GM12878 (cell line): ENCODE measurements at regions not wholly inside any gene's neighbourhood (a gene's known extent, or its start where the extent isn't known, plus 50 kb on each side); places are given as distances from the start of the nearest gene placed in this dataset.

Source experiments
- ATAC-seq: fragments of 200-7000 bp; cut with Tn5 transposase; 3 replicates; pipeline ENCODE4 v1.9.1; 2020; ENCODE audit warnings: mild to moderate bottlenecking, moderate library complexity
- BruUV-seq: library from RNA; stranded (reverse); fragments of 400-500 nt; replicated peaks from 2 replicates; lab custom pipeline; 2021; lab: Mats Ljungman, UMichigan
- CTCF ChIA-PET: fragments of 300-600 bp; sonication (Branson Sonifier 250); formaldehyde crosslinking; extraction: SDS; loops from one replicate; lab custom pipeline; 2021; ENCODE audit warnings: inconsistent platforms; lab: Yijun Ruan, JAX
- POLR2A ChIA-PET: fragments of 350-600 bp; formaldehyde crosslinking; extraction: SDS; loops from one replicate; lab custom pipeline; 2021; ENCODE audit warnings: inconsistent platforms; lab: Charles Lee
- RAD21 ChIA-PET: fragments of 300-600 bp; sonication (Branson Sonifier 250); formaldehyde crosslinking; loops from one replicate; lab custom pipeline; 2023; ENCODE audit warnings: antibody characterized with exemption; ENCODE audit not compliant: unreplicated experiment; lab: Charles Lee
- SMC1A ChIA-PET: fragments of 300-600 bp; sonication (Branson Sonifier 250); formaldehyde crosslinking; loops from one replicate; lab custom pipeline; 2023; ENCODE audit not compliant: unreplicated experiment, uncharacterized antibody; lab: Charles Lee
- DNase-seq: peaks from one replicate; pipeline ENCODE4 v3.0.0-alpha.2; 2011; ENCODE audit warnings: low read depth, low spot score
- FAIRE-seq: peaks from 3 replicates; lab custom pipeline; 2011; peaks lifted over from hg19 to GRCh38; lab: Jason Lieb, UNC
- H2AFZ ChIP-seq: 2 replicates; pipeline ENCODE4 v1.6.0; 2011; ENCODE audit warnings: low read depth, low read length, control low read depth; ENCODE audit not compliant: control insufficient read depth
- H3K27ac ChIP-seq: 2 replicates; pipeline ENCODE4 v1.5.1; 2011; ENCODE audit warnings: control low read depth; ENCODE audit not compliant: control insufficient read depth, insufficient read depth
- H3K27me3 ChIP-seq, 2 experiments: replicated peaks in 1 of 2; 2 replicates each; pipeline versions ENCODE4 v1.6.0 to v1.6.1; 2011; ENCODE audit warnings: low read length in 1 of 2; ENCODE audit not compliant: control insufficient read depth in 2 of 2, insufficient read depth in 2 of 2
- H3K36me3 ChIP-seq, 2 experiments: 2 replicates each; pipeline ENCODE4 v1.5.1; 2011; ENCODE audit warnings: low read length in 1 of 2; ENCODE audit not compliant: control insufficient read depth in 2 of 2, insufficient read depth in 2 of 2
- H3K4me1 ChIP-seq: 2 replicates; pipeline ENCODE4 v1.6.1; 2011; ENCODE audit warnings: mild to moderate bottlenecking, low read length, moderate library complexity, mixed read lengths; ENCODE audit not compliant: control insufficient read depth, insufficient read depth
- H3K4me2 ChIP-seq: 2 replicates; pipeline ENCODE4 v1.6.0; 2011; ENCODE audit warnings: control low read depth; ENCODE audit not compliant: control insufficient read depth, insufficient read depth
- H3K4me3 ChIP-seq: fragments of 200-600 bp; sonication (generic); 2 replicates; pipeline ENCODE4 v1.5.1; 2016
- H3K79me2 ChIP-seq: 2 replicates; pipeline ENCODE4 v1.6.0; 2011; ENCODE audit warnings: low read length; ENCODE audit not compliant: control insufficient read depth, insufficient read depth
- H3K9ac ChIP-seq: 2 replicates; pipeline ENCODE4 v1.8.0; 2011; ENCODE audit warnings: low read length, control low read depth, mixed read lengths; ENCODE audit not compliant: control insufficient read depth, insufficient read depth
- H3K9me3 ChIP-seq: replicated peaks from 3 replicates; pipeline ENCODE4 v1.5.1; 2011; ENCODE audit warnings: mild to moderate bottlenecking, low read length; ENCODE audit not compliant: control insufficient read depth, insufficient read depth
- H4K20me1 ChIP-seq: 2 replicates; pipeline ENCODE4 v1.6.0; 2011; ENCODE audit not compliant: control insufficient read depth, insufficient read depth
- BCLAF1 ChIP-seq: fragments of 450-650 bp; IDR thresholded peaks from 2 replicates; pipeline ENCODE4 v1.6.1; 2017; ENCODE audit warnings: antibody characterized with exemption, mild to moderate bottlenecking, moderate library complexity
- CBX3 ChIP-seq: fragments of 200-600 bp; sonication (generic); IDR thresholded peaks from 2 replicates; pipeline ENCODE4 v1.6.1; 2016; ENCODE audit warnings: low read depth, borderline replicate concordance
- JUND ChIP-seq: IDR thresholded peaks from 2 replicates; pipeline ENCODE4 v1.6.1; 2012; ENCODE audit warnings: low read depth, mild to moderate bottlenecking, low read length, improper control_type of control experiment, moderate library complexity
- NFYB ChIP-seq: IDR thresholded peaks from 2 replicates; pipeline ENCODE4 v1.6.1; 2011; ENCODE audit warnings: low read depth, mild to moderate bottlenecking, low read length, improper control_type of control experiment, moderate library complexity; ENCODE audit not compliant: insufficient read depth
- NR2C1 ChIP-seq: fragments of 450-650 bp; IDR thresholded peaks from 2 replicates; pipeline ENCODE4 v1.6.1; 2017; ENCODE audit warnings: antibody characterized with exemption, mild to moderate bottlenecking, moderate library complexity
- NR2F1 ChIP-seq: fragments of 450-650 bp; conservative IDR thresholded peaks from 2 replicates; pipeline ENCODE4 v1.6.1; 2017; ENCODE audit warnings: mild to moderate bottlenecking
- RAD21 ChIP-seq: IDR thresholded peaks from 2 replicates; pipeline ENCODE4 v1.6.1; 2011; ENCODE audit warnings: mild to moderate bottlenecking, low read depth, low read length, moderate library complexity; ENCODE audit not compliant: insufficient read depth
- SMAD1 ChIP-seq: fragments of 450-650 bp; IDR thresholded peaks from 2 replicates; pipeline ENCODE4 v1.6.1; 2018; ENCODE audit warnings: mild to moderate bottlenecking, low read depth; ENCODE audit not compliant: partially characterized antibody
- SUZ12 ChIP-seq: fragments of 200-600 bp; sonication (generic); IDR thresholded peaks from one replicate; pipeline ENCODE4 v1.6.1; 2018; ENCODE audit warnings: antibody characterized with exemption, mild to moderate bottlenecking; ENCODE audit not compliant: unreplicated experiment
- TCF12 ChIP-seq: IDR thresholded peaks from 2 replicates; pipeline ENCODE4 v1.6.1; 2011; ENCODE audit warnings: low read depth, mild to moderate bottlenecking, low read length
- ZNF217 ChIP-seq: fragments of 450-650 bp; IDR thresholded peaks from 2 replicates; pipeline ENCODE4 v1.6.1; 2017; ENCODE audit warnings: antibody characterized with exemption, mild to moderate bottlenecking
- ZZZ3 ChIP-seq: IDR thresholded peaks from 2 replicates; pipeline ENCODE4 v1.6.1; 2011; ENCODE audit warnings: low read depth; ENCODE audit not compliant: control insufficient read depth, insufficient read length
- WGBS: methylation state at CpG from one replicate; pipeline ENCODE4 v1.1.6; 2016; ENCODE audit warnings: low lambda C conversion rate; ENCODE audit not compliant: insufficient replicate concordance, insufficient coverage; ENCODE audit errors: missing lambda C conversion rate; 5-methylcytosine and 5-hydroxymethylcytosine counted together
- in situ Hi-C: fragments of 300-500 bp; cut with MboI; formaldehyde crosslinking; loops from 9 replicates; pipeline ENCODE4 v1.14.3; 2018; ENCODE audit warnings: mixed read lengths
- intact Hi-C: fragments of 100-400 bp; cut with micrococcal nuclease; formaldehyde crosslinking; loops from one replicate; pipeline ENCODE4 v1.14.2; 2022; ENCODE audit not compliant: unreplicated experiment

GRCh38 chr10:28075424-28075823 is 76.5 kb upstream of the ODAD2 start:
- no peak for FAIRE-seq
- Histone ChIP-seq H3K27me3 (no peaks in the 10 kb centered on the region), H3K9me3 (no peaks in the 10 kb centered on the region), H2AFZ (no peak overlapping the region), H3K4me3 (no peak overlapping the region), H3K9ac (no peak overlapping the region), H4K20me1 (no peaks in the 10 kb centered on the region), H3K36me3 (no peaks in the 10 kb centered on the region), H3K79me2 (no peaks in the 10 kb centered on the region), H3K27ac (no peak overlapping the region), H3K4me1 (no peaks in the 10 kb centered on the region), H3K4me2 (no peak overlapping the region)
- ChIA-PET CTCF (no interaction called here), RAD21 (no interaction called here), SMC1A (no interaction called here), POLR2A (no interaction called here)
- in situ Hi-C loops (no loop called here), intact Hi-C loops (no loop called here)
- TF ChIP-seq NFYB (no peak), SUZ12 (no peak), JUND (no peak), SMAD1 (no peak), CBX3 (no peak), RAD21 (no peak), NR2C1 (no peak), ZNF217 (no peak), ZZZ3 (no peak), NR2F1 (no peak), BCLAF1 (no peak), TCF12 (no peak)
- ATAC-seq = no peak
- BruUV-seq = no TSS peak
- whole genome bisulfite sequencing = 52% methylated on average over 8 of the region's 8 CpGs
- DNase-seq = no peak
